Astrocyte (in vitro differentiated cells and primary cell): ENCODE measurements at regions not wholly inside any gene's neighbourhood (a gene's known extent, or its start where the extent isn't known, plus 50 kb on each side); places are given as distances from the start of the nearest gene placed in this dataset.

Experiments
- DNase-seq: peaks from one replicate; pipeline ENCODE4 v3.0.0-alpha.2; 2010; ENCODE audit warnings: low read depth
- FAIRE-seq: peaks from 2 replicates; lab custom pipeline; 2011; peaks lifted over from hg19 to GRCh38; lab: Jason Lieb, UNC
- H2AFZ ChIP-seq: 2 replicates; pipeline ENCODE4 v1.6.0; 2012; ENCODE audit warnings: low read depth, low read length, inconsistent platforms
- H3K27ac ChIP-seq: 2 replicates; pipeline ENCODE4 v1.5.1; 2011; ENCODE audit warnings: low read depth, low read length, inconsistent platforms
- H3K27me3 ChIP-seq: 2 replicates; pipeline ENCODE4 v1.6.0; 2011; ENCODE audit warnings: low read length, inconsistent platforms; ENCODE audit not compliant: insufficient read depth
- H3K36me3 ChIP-seq: 2 replicates; pipeline ENCODE4 v1.5.1; 2011; ENCODE audit warnings: low read length, inconsistent platforms; ENCODE audit not compliant: insufficient read depth
- H3K4me1 ChIP-seq: 2 replicates; pipeline ENCODE4 v1.5.1; 2011; ENCODE audit warnings: low read length, inconsistent platforms; ENCODE audit not compliant: insufficient read depth
- H3K4me2 ChIP-seq: 2 replicates; pipeline ENCODE4 v1.6.0; 2012; ENCODE audit warnings: low read length, inconsistent platforms
- H3K4me3 ChIP-seq: 2 replicates; pipeline ENCODE4 v1.5.1; 2011; ENCODE audit warnings: low read depth, mild to moderate bottlenecking, low read length, inconsistent platforms; ENCODE audit not compliant: insufficient read depth
- H3K79me2 ChIP-seq: 2 replicates; pipeline ENCODE4 v1.6.0; 2012; ENCODE audit warnings: mild to moderate bottlenecking, low read length, inconsistent platforms; ENCODE audit not compliant: insufficient read depth
- H3K9ac ChIP-seq: 2 replicates; pipeline ENCODE4 v1.6.0; 2012; ENCODE audit warnings: mild to moderate bottlenecking, low read length, inconsistent platforms
- H3K9me3 ChIP-seq: 2 replicates; pipeline ENCODE4 v1.5.1; 2012; ENCODE audit warnings: low read depth, mild to moderate bottlenecking, low read length, inconsistent platforms; ENCODE audit not compliant: insufficient read depth
- H4K20me1 ChIP-seq: 2 replicates; pipeline ENCODE4 v1.6.0; 2012; ENCODE audit warnings: low read length, inconsistent platforms; ENCODE audit not compliant: insufficient read depth
- H3K27ac Mint-ChIP-seq: one replicate; pipeline ENCODE4 v1.8.0; 2021; ENCODE audit warnings: mild to moderate bottlenecking, mixed read lengths; ENCODE audit not compliant: unreplicated experiment
- H3K27me3 Mint-ChIP-seq: one replicate; pipeline ENCODE4 v1.8.0; 2021; ENCODE audit warnings: low read depth, mixed read lengths; ENCODE audit not compliant: unreplicated experiment
- H3K36me3 Mint-ChIP-seq: one replicate; pipeline ENCODE4 v1.8.0; 2021; ENCODE audit warnings: low read depth, mixed read lengths; ENCODE audit not compliant: unreplicated experiment
- H3K4me1 Mint-ChIP-seq: one replicate; pipeline ENCODE4 v1.8.0; 2021; ENCODE audit warnings: low read depth, mixed read lengths; ENCODE audit not compliant: unreplicated experiment
- H3K4me3 Mint-ChIP-seq: one replicate; pipeline ENCODE4 v1.8.0; 2021; ENCODE audit warnings: mild to moderate bottlenecking, moderate library complexity, mixed read lengths; ENCODE audit not compliant: unreplicated experiment
- H3K9me3 Mint-ChIP-seq: one replicate; pipeline ENCODE4 v1.8.0; 2021; ENCODE audit warnings: mild to moderate bottlenecking, mixed read lengths; ENCODE audit not compliant: unreplicated experiment
- EZH2 ChIP-seq: IDR thresholded peaks from 2 replicates; pipeline ENCODE4 v1.6.1; 2012; ENCODE audit warnings: mild to moderate bottlenecking, low read length, inconsistent platforms; ENCODE audit not compliant: insufficient read depth
- TF ChIP-seq, protein P1 (sequence below): IDR thresholded peaks from 2 replicates; pipeline ENCODE4 v1.5.1; 2011; ENCODE audit warnings: low read depth, mild to moderate bottlenecking, inconsistent platforms, low read length, moderate library complexity; ENCODE audit not compliant: insufficient read depth

DNA sequence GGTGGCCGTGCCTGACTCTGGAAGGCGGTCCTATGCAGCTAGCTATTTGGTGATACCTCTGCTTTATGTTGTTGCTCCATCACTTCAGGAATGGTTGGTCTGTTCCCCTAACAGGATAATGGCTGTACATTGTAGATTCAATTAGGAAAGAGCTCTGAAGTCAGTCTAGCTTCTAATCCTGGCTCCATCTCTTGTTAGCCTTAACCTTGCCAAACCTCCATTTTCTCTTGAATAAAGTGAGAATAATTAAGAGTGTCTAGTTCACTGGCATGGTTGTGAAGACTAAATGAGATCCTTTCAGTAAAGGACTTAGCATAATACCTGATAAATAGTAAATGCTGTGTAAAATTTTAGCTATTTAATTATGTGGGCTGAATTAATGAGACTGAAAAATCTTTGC lies 262.5 kb upstream of the ARHGAP20 start:
- Histone ChIP-seq H3K27ac (no peak overlapping the region), H3K79me2 (no peaks in the 10 kb centered on the region), H3K4me1 (peaks cover 5% of the 10 kb centered on the region), H3K27me3 (no peaks in the 10 kb centered on the region), H4K20me1 (no peaks in the 10 kb centered on the region), H3K36me3 (no peaks in the 10 kb centered on the region), H3K9ac (no peak overlapping the region), H2AFZ (no peak overlapping the region), H3K4me2 (no peak overlapping the region), H3K4me3 (no peak overlapping the region), H3K9me3 (no peaks in the 10 kb centered on the region)
- Mint-ChIP-seq H3K4me1 (peaks cover 17% of the 10 kb centered on the region), H3K9me3 (no peaks in the 10 kb centered on the region), H3K27me3 (no peaks in the 10 kb centered on the region), H3K27ac (no peak overlapping the region), H3K36me3 (no peaks in the 10 kb centered on the region), H3K4me3 (no peak overlapping the region)
- no peak for FAIRE-seq
- TF ChIP-seq EZH2, result no peak
- TF ChIP-seq, protein P1, sequence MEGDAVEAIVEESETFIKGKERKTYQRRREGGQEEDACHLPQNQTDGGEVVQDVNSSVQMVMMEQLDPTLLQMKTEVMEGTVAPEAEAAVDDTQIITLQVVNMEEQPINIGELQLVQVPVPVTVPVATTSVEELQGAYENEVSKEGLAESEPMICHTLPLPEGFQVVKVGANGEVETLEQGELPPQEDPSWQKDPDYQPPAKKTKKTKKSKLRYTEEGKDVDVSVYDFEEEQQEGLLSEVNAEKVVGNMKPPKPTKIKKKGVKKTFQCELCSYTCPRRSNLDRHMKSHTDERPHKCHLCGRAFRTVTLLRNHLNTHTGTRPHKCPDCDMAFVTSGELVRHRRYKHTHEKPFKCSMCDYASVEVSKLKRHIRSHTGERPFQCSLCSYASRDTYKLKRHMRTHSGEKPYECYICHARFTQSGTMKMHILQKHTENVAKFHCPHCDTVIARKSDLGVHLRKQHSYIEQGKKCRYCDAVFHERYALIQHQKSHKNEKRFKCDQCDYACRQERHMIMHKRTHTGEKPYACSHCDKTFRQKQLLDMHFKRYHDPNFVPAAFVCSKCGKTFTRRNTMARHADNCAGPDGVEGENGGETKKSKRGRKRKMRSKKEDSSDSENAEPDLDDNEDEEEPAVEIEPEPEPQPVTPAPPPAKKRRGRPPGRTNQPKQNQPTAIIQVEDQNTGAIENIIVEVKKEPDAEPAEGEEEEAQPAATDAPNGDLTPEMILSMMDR, result no peak
- no peak for DNase-seq

DNA sequence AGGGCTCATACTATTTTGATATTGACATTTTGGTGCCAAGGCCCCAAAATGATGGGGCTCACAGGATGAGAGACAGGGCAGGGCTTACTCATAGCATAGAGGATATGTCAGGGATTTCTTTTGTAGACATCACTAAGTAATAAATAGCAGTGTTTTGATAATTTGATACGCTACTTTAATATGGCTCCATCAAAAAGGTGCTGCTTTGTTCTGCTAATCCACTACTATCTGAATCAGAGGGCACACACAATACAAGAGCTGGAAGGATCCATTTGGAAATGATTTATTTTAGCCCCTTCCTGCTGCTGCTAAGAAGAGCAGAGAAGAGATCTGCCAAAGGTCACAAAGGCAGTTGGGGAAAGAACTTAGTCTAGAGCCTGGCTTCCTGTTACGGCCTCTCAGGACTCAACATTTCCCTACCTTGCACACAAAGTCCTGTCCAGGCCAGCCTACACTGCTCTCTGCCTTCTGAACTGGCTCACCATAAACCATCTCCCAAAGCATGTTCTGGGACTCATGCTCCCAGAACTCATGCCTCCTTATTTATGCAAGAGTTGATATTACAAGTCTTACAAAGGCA lies 261.3 kb upstream of the ARHGAP20 start:
- H3K4me1 Mint-ChIP-seq, result peaks cover 11% of the 10 kb centered on the region
- Histone ChIP-seq H3K79me2 (no peaks in the 10 kb centered on the region), H3K27ac (no peak overlapping the region), H2AFZ (no peak overlapping the region), H3K4me3 (no peak overlapping the region), H3K27me3 (peaks cover 4% of the 10 kb centered on the region), H3K9me3 (no peaks in the 10 kb centered on the region), H3K36me3 (no peaks in the 10 kb centered on the region), H3K4me1 (no peaks in the 10 kb centered on the region), H3K9ac (no peak overlapping the region), H3K4me2 (no peak overlapping the region), H4K20me1 (no peaks in the 10 kb centered on the region)
- no peak overlapping the region for H3K4me3 Mint-ChIP-seq
- no peak overlapping the region for H3K27ac Mint-ChIP-seq
- DNase-seq (no peak), FAIRE-seq (no peak)
- H3K36me3 Mint-ChIP-seq, result no peaks in the 10 kb centered on the region
- H3K9me3 Mint-ChIP-seq, result no peaks in the 10 kb centered on the region
- H3K27me3 Mint-ChIP-seq, result no peaks in the 10 kb centered on the region
- no peak for TF ChIP-seq EZH2
- TF ChIP-seq, protein P1, result no peak

DNA sequence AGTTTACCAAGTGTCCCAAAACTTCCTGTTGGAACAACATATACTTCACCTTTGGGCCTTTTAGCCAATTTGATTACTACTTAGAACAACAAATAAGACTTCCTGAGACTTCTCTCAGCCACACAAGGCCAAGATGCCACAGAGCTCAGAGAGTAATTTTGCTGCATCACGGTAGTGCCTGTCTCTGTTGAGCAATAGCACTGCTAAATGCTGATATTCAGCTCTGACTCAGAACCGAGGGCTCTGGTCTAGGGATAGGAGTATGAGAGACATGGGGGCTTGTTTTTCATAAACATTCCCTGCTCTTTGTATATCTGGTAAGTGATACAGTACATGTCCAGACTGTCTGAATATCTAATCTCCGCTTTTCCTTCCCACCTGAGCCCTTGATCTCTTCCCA lies 260.4 kb upstream of the ARHGAP20 start:
- no peaks in the 10 kb centered on the region for H3K4me1 ChIP-seq
- no peaks in the 10 kb centered on the region for H4K20me1 ChIP-seq
- peak; percentile 82 for DNase-seq
- H3K4me3 ChIP-seq, result no peak overlapping the region
- FAIRE-seq, result peak; percentile 34
- Mint-ChIP-seq H3K9me3 (no peaks in the 10 kb centered on the region), H3K4me3 (no peak overlapping the region), H3K27ac (peak overlapping the region; percentile 11), H3K27me3 (no peaks in the 10 kb centered on the region), H3K4me1 (peaks cover 11% of the 10 kb centered on the region), H3K36me3 (no peaks in the 10 kb centered on the region)
- no peaks in the 10 kb centered on the region for H3K36me3 ChIP-seq
- H3K27ac ChIP-seq, result peak overlapping the region; percentile 18
- H3K9me3 ChIP-seq, result no peaks in the 10 kb centered on the region
- H2AFZ ChIP-seq, result peak overlapping the region; percentile 46
- no peak overlapping the region for H3K4me2 ChIP-seq
- no peak overlapping the region for H3K9ac ChIP-seq
- H3K27me3 ChIP-seq, result peaks cover 6% of the 10 kb centered on the region
- H3K79me2 ChIP-seq, result no peaks in the 10 kb centered on the region
- TF ChIP-seq, protein P1, result no peak
- no peak for TF ChIP-seq EZH2
